NAMALWA (cell line): ENCODE measurements at regions not wholly inside any gene's neighbourhood (a gene's known extent, or its start where the extent isn't known, plus 50 kb on each side); places are given as distances from the start of the nearest gene placed in this dataset.

Experiments used
- DNase-seq: peaks from one replicate; pipeline ENCODE4 v3.0.0-alpha.2; 2015; ENCODE audit warnings: low spot score

GRCh38 chr12:42857106-42857505 is 267.6 kb upstream of the PRICKLE1 start:
- DNase-seq: no peak

- DNase-seq: no peak
Observed at GRCh38 chr12:42855362-42855950, 265.9 kb upstream of the PRICKLE1 start.

GRCh38 chr12:42854826-42855225 is 265.3 kb upstream of the PRICKLE1 start:
- no peak for DNase-seq

GRCh38 chr12:42854208-42854607 is 264.7 kb upstream of the PRICKLE1 start:
- no peak for DNase-seq

- no peak for DNase-seq
Observed at GRCh38 chr12:42853370-42854140, 264.0 kb upstream of the PRICKLE1 start.

GRCh38 chr12:42846782-42847181 is 257.2 kb upstream of the PRICKLE1 start:
- DNase-seq: no peak

- DNase-seq: no peak
Observed at GRCh38 chr12:42834062-42834461, 244.5 kb upstream of the PRICKLE1 start.

- no peak for DNase-seq
Observed at GRCh38 chr12:42828836-42829235, 239.3 kb upstream of the PRICKLE1 start.

GRCh38 chr12:42824327-42824726 is 234.8 kb upstream of the PRICKLE1 start:
- no peak for DNase-seq

GRCh38 chr12:42823679-42824078 is 234.1 kb upstream of the PRICKLE1 start:
- DNase-seq: no peak

- DNase-seq: no peak
Observed at GRCh38 chr12:42819846-42820245, 230.3 kb upstream of the PRICKLE1 start.

GRCh38 chr12:42815068-42815467 is 225.5 kb upstream of the PRICKLE1 start:
- no peak for DNase-seq

GRCh38 chr12:42812871-42813270 is 223.3 kb upstream of the PRICKLE1 start:
- DNase-seq: no peak

GRCh38 chr12:42812086-42812485 is 222.5 kb upstream of the PRICKLE1 start:
- DNase-seq: no peak

GRCh38 chr12:42810006-42810405 is 220.5 kb upstream of the PRICKLE1 start:
- DNase-seq: no peak

GRCh38 chr12:42809226-42809625 is 219.7 kb upstream of the PRICKLE1 start:
- no peak for DNase-seq

- DNase-seq: no peak
Observed at GRCh38 chr12:42807766-42808165, 218.2 kb upstream of the PRICKLE1 start.

GRCh38 chr12:42807251-42807650 is 217.7 kb upstream of the PRICKLE1 start:
- DNase-seq: no peak

- DNase-seq: no peak
Observed at GRCh38 chr12:42804928-42805327, 215.4 kb upstream of the PRICKLE1 start.

GRCh38 chr12:42802785-42803189 is 213.2 kb upstream of the PRICKLE1 start:
- no peak for DNase-seq

GRCh38 chr12:42801271-42801670 is 211.7 kb upstream of the PRICKLE1 start:
- DNase-seq: no peak

- no peak for DNase-seq
Observed at GRCh38 chr12:42799966-42800365, 210.4 kb upstream of the PRICKLE1 start.

GRCh38 chr12:42798811-42799438 is 209.4 kb upstream of the PRICKLE1 start:
- DNase-seq: no peak
